H9 (cell line): ENCODE measurements at regions not wholly inside any gene's neighbourhood (a gene's known extent, or its start where the extent isn't known, plus 50 kb on each side); places are given as distances from the start of the nearest gene placed in this dataset.

Experiments
- DNase-seq: peaks from one replicate; pipeline ENCODE4 v3.0.0-alpha.2; 2017
- H2AFZ ChIP-seq: one replicate; pipeline ENCODE4 v1.6.1; 2013; ENCODE audit warnings: mild to moderate bottlenecking, low read length, control low read depth, moderate library complexity
- H2AK5ac ChIP-seq: 2 replicates; pipeline ENCODE4 v1.6.1; 2013; ENCODE audit warnings: low read length, control low read depth, mixed read lengths; ENCODE audit not compliant: insufficient read length
- H2BK120ac ChIP-seq: one replicate; pipeline ENCODE4 v1.6.1; 2013; ENCODE audit warnings: low read depth, mild to moderate bottlenecking, low read length, control low read depth, inconsistent platforms; ENCODE audit not compliant: poor library complexity, severe bottlenecking
- H2BK12ac ChIP-seq: 2 replicates; pipeline ENCODE4 v1.6.1; 2013; ENCODE audit warnings: low read length, control low read depth, mixed read lengths, low read depth; ENCODE audit not compliant: insufficient read length
- H2BK15ac ChIP-seq: 2 replicates; pipeline ENCODE4 v1.6.1; 2013; ENCODE audit warnings: low read depth, low read length, control low read depth
- H2BK20ac ChIP-seq: one replicate; pipeline ENCODE4 v1.6.1; 2013; ENCODE audit warnings: low read depth, mild to moderate bottlenecking, low read length, control low read depth, inconsistent platforms; ENCODE audit not compliant: poor library complexity, severe bottlenecking
- H2BK5ac ChIP-seq: 2 replicates; pipeline ENCODE4 v1.6.1; 2013; ENCODE audit warnings: low read length, control low read depth, mixed read lengths; ENCODE audit not compliant: insufficient read length
- H3K14ac ChIP-seq: 2 replicates; pipeline ENCODE4 v1.6.1; 2013; ENCODE audit warnings: low read length, control low read depth; ENCODE audit not compliant: insufficient read depth
- H3K18ac ChIP-seq: 2 replicates; pipeline ENCODE4 v1.6.1; 2013; ENCODE audit warnings: low read depth, mild to moderate bottlenecking, mixed read lengths, low read length, control low read depth; ENCODE audit not compliant: insufficient read length
- H3K23ac ChIP-seq: 2 replicates; pipeline ENCODE4 v1.6.1; 2013; ENCODE audit warnings: low read length, control low read depth, mixed read lengths, low read depth; ENCODE audit not compliant: insufficient read length
- H3K23me2 ChIP-seq: 2 replicates; pipeline ENCODE4 v1.6.1; 2013; ENCODE audit warnings: low read depth, mild to moderate bottlenecking, mixed read lengths, low read length, control low read depth; ENCODE audit not compliant: insufficient read length, poor library complexity, severe bottlenecking
- H3K27ac ChIP-seq: 2 replicates; pipeline ENCODE4 v1.5.1; 2013; ENCODE audit warnings: low read length, control low read depth, mixed read lengths, low read depth; ENCODE audit not compliant: insufficient read length
- H3K27me3 ChIP-seq: 2 replicates; pipeline ENCODE4 v1.6.1; 2013; ENCODE audit warnings: low read length, control low read depth, inconsistent platforms; ENCODE audit not compliant: insufficient read depth
- H3K4ac ChIP-seq: 2 replicates; pipeline ENCODE4 v1.6.1; 2013; ENCODE audit warnings: low read depth, mild to moderate bottlenecking, control low read depth, inconsistent platforms, low read length, moderate library complexity
- H3K4me1 ChIP-seq: 2 replicates; pipeline ENCODE4 v1.6.1; 2013; ENCODE audit warnings: low read length, control low read depth, inconsistent platforms; ENCODE audit not compliant: insufficient read depth
- H3K4me2 ChIP-seq: 2 replicates; pipeline ENCODE4 v1.6.1; 2013; ENCODE audit warnings: low read length, control low read depth, mixed read lengths; ENCODE audit not compliant: insufficient read length, insufficient read depth
- H3K56ac ChIP-seq: 2 replicates; pipeline ENCODE4 v1.6.1; 2013; ENCODE audit warnings: low read depth, mild to moderate bottlenecking, mixed read lengths, low read length, control low read depth; ENCODE audit not compliant: insufficient read length
- H3K79me1 ChIP-seq: 2 replicates; pipeline ENCODE4 v1.6.1; 2013; ENCODE audit warnings: low read depth, mild to moderate bottlenecking, moderate library complexity, low read length, control low read depth, inconsistent platforms; ENCODE audit not compliant: insufficient read depth, poor library complexity, severe bottlenecking
- H3K79me2 ChIP-seq: 2 replicates; pipeline ENCODE4 v1.6.1; 2013; ENCODE audit warnings: low read length, control low read depth, inconsistent platforms; ENCODE audit not compliant: insufficient read depth
- H3K9ac ChIP-seq: 2 replicates; pipeline ENCODE4 v1.6.1; 2013; ENCODE audit warnings: low read length, control low read depth, mixed read lengths; ENCODE audit not compliant: insufficient read length; ENCODE audit errors: extremely low read depth
- H3K9me3 ChIP-seq: one replicate; pipeline ENCODE4 v1.6.1; 2013; ENCODE audit warnings: low read depth, low read length, inconsistent platforms; ENCODE audit not compliant: control insufficient read depth
- H3T11ph ChIP-seq: one replicate; pipeline ENCODE4 v1.6.1; 2013; ENCODE audit warnings: mild to moderate bottlenecking, low read length, control low read depth, inconsistent platforms
- H4K20me1 ChIP-seq: one replicate; pipeline ENCODE4 v1.6.1; 2013; ENCODE audit not compliant: control insufficient read depth, insufficient read length, insufficient read depth
- H4K5ac ChIP-seq: 2 replicates; pipeline ENCODE4 v1.6.1; 2013; ENCODE audit warnings: low read depth, mild to moderate bottlenecking, mixed read lengths, low read length, control low read depth; ENCODE audit not compliant: insufficient read length
- H4K8ac ChIP-seq: replicated peaks from 2 replicates; pipeline ENCODE4 v1.6.1; 2013; ENCODE audit warnings: low read length, control low read depth, mixed read lengths, low read depth; ENCODE audit not compliant: insufficient read length
- H4K91ac ChIP-seq: 2 replicates; pipeline ENCODE4 v1.6.1; 2013; ENCODE audit warnings: low read depth, mild to moderate bottlenecking, moderate library complexity, mixed read lengths, low read length, control low read depth; ENCODE audit not compliant: insufficient read length
- H3K27ac Mint-ChIP-seq, 3 experiments: 2 replicates in 2 of 3; 3 replicates in 1 of 3; pipeline ENCODE4 v1.8.0; 2020 to 2021; ENCODE audit warnings: mixed read lengths in 3 of 3, mild to moderate bottlenecking in 1 of 3, moderate library complexity in 1 of 3
- H3K27me3 Mint-ChIP-seq: 2 replicates; pipeline ENCODE4 v1.8.0; 2021; ENCODE audit warnings: low read depth, mild to moderate bottlenecking, moderate library complexity, mixed read lengths
- H3K36me3 Mint-ChIP-seq, 3 experiments: 2 replicates in 2 of 3; 3 replicates in 1 of 3; pipeline ENCODE4 v1.8.0; 2020 to 2021; ENCODE audit warnings: low read depth in 3 of 3, mixed read lengths in 3 of 3; ENCODE audit not compliant: insufficient read depth in 1 of 3
- H3K4me1 Mint-ChIP-seq, 2 experiments: 2 replicates each; pipeline ENCODE4 v1.8.0; 2020; ENCODE audit warnings: mixed read lengths in 2 of 2
- H3K4me3 Mint-ChIP-seq, 2 experiments: 2 replicates in 1 of 2; 3 replicates in 1 of 2; pipeline ENCODE4 v1.8.0; 2020 to 2021; ENCODE audit warnings: mild to moderate bottlenecking in 2 of 2, mixed read lengths in 2 of 2, moderate library complexity in 1 of 2
- H3K9me3 Mint-ChIP-seq, 2 experiments: 2 replicates in 1 of 2; 3 replicates in 1 of 2; pipeline ENCODE4 v1.8.0; 2020; ENCODE audit warnings: mild to moderate bottlenecking in 2 of 2, mixed read lengths in 2 of 2, moderate library complexity in 1 of 2
- WGBS: extraction: QIAGEN DNeasy Blood & Tissue Kit; methylation state at CpG from one replicate; pipeline ENCODE4 v1.1.7; 2013; ENCODE audit warnings: missing lambda C conversion rate, low lambda C conversion rate, mixed read lengths; ENCODE audit not compliant: insufficient read length; ENCODE audit errors: extremely low coverage; 5-methylcytosine and 5-hydroxymethylcytosine counted together
- TF ChIP-seq, protein P1 (sequence below): fragments of 200-600 bp; sonication (generic); conservative IDR thresholded peaks from 3 replicates; pipeline ENCODE4 v1.8.0; 2021; ENCODE audit warnings: antibody characterized with exemption, mild to moderate bottlenecking

DNA sequence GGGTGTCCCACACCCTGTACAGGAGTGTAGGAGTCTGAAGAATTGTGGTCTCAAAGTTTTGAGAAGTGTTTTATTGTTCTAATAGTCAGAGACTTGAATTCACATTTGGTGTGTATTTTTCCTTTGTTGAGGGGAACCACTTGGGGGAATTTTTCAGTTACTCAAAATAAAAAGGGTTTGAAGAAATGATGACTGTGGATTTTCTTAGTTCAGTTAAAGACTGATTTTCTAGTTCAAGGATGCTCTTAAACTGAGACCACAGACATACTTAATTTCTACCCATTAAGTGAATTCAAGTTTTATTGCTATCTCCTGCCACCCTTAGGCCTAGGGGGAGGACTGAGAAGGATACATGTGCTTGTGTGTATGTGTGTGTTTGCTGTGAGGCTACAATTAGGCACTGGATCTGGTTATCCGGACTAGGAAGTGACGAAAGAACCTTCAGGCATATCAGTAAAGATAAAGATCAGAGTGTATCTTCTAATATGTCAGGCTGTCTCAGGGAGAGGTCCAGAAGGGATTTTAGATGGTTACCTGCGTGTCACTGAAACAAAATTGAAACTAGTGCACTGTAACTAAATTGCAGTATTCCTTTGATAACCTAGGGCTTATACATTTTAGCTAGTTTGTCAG is 234.9 kb upstream of the DACH1 start:
- H3T11ph ChIP-seq, result no peak overlapping the region
- H2BK15ac ChIP-seq, result no peak overlapping the region
- peaks cover 4 to 6% of the 10 kb centered on the region in 2 experiments for H3K4me1 Mint-ChIP-seq
- no peak overlapping the region for H4K8ac ChIP-seq
- no peaks in the 10 kb centered on the region; the same call in 1 of the 2 replicates for H3K4me1 ChIP-seq
- no peak overlapping the region for H2BK120ac ChIP-seq
- no peak overlapping the region for H3K4ac ChIP-seq
- H3K14ac ChIP-seq, result no peak overlapping the region
- no peak overlapping the region for H2BK20ac ChIP-seq
- H4K20me1 ChIP-seq, result no peaks in the 10 kb centered on the region
- H2AFZ ChIP-seq, result no peak overlapping the region
- no peak overlapping the region for H2AK5ac ChIP-seq
- no peaks in the 10 kb centered on the region for H3K27me3 Mint-ChIP-seq
- 0 out of 7 replicates have a peak overlapping the region, but pooled peaks of 1 of the 3 experiments have one; percentile 19 for H3K27ac Mint-ChIP-seq
- H3K23ac ChIP-seq, result no peak overlapping the region
- no peaks in the 10 kb centered on the region for H3K9me3 ChIP-seq
- H3K4me3 Mint-ChIP-seq, result no peak overlapping the region
- H3K23me2 ChIP-seq, result no peaks in the 10 kb centered on the region
- no peak overlapping the region for H3K18ac ChIP-seq
- DNase-seq, result no peak
- H2BK12ac ChIP-seq, result no peak overlapping the region
- WGBS, result no CpG with 5 or more reads among the region's 3 CpGs
- TF ChIP-seq, protein P1, sequence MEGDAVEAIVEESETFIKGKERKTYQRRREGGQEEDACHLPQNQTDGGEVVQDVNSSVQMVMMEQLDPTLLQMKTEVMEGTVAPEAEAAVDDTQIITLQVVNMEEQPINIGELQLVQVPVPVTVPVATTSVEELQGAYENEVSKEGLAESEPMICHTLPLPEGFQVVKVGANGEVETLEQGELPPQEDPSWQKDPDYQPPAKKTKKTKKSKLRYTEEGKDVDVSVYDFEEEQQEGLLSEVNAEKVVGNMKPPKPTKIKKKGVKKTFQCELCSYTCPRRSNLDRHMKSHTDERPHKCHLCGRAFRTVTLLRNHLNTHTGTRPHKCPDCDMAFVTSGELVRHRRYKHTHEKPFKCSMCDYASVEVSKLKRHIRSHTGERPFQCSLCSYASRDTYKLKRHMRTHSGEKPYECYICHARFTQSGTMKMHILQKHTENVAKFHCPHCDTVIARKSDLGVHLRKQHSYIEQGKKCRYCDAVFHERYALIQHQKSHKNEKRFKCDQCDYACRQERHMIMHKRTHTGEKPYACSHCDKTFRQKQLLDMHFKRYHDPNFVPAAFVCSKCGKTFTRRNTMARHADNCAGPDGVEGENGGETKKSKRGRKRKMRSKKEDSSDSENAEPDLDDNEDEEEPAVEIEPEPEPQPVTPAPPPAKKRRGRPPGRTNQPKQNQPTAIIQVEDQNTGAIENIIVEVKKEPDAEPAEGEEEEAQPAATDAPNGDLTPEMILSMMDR, result no peak
- no peaks in the 10 kb centered on the region for H3K27me3 ChIP-seq
- no peaks in the 10 kb centered on the region for H3K36me3 Mint-ChIP-seq
- no peak overlapping the region for H4K5ac ChIP-seq
- no peak overlapping the region for H2BK5ac ChIP-seq
- no peak overlapping the region for H3K9ac ChIP-seq
- H3K27ac ChIP-seq, result no peak overlapping the region
- H3K9me3 Mint-ChIP-seq, result peaks cover under 1% of the 10 kb centered on the region in 2 experiments; a peak in 1 of 5 replicates
- no peaks in the 10 kb centered on the region for H3K79me2 ChIP-seq
- no peak overlapping the region for H4K91ac ChIP-seq
- H3K79me1 ChIP-seq, result no peaks in the 10 kb centered on the region
- no peak overlapping the region for H3K56ac ChIP-seq
- no peak overlapping the region for H3K4me2 ChIP-seq
